Fibroblast of the aortic adventitia (primary cell): ENCODE measurements at regions not wholly inside any gene's neighbourhood (a gene's known extent, or its start where the extent isn't known, plus 50 kb on each side); places are given as distances from the start of the nearest gene placed in this dataset.
"Not testable (repeated sequence)": the region's sequence is repeated elsewhere in the genome, so short reads cannot be mapped to it uniquely, and the experiment has no call there.

Experiments used
- DNase-seq: peaks from one replicate; pipeline ENCODE4 v3.0.0-alpha.2; 2010; ENCODE audit warnings: low read depth
- H3K4me3 ChIP-seq: 2 replicates; pipeline ENCODE4 v1.5.1; 2011; ENCODE audit warnings: low read depth, mild to moderate bottlenecking, control low read depth, low read length, moderate library complexity
- TF ChIP-seq, protein P1 (sequence below): IDR thresholded peaks from 2 replicates; pipeline ENCODE4 v1.5.1; 2011; ENCODE audit warnings: mild to moderate bottlenecking, low read length, control low read depth, inconsistent platforms; ENCODE audit not compliant: insufficient read depth

DNA sequence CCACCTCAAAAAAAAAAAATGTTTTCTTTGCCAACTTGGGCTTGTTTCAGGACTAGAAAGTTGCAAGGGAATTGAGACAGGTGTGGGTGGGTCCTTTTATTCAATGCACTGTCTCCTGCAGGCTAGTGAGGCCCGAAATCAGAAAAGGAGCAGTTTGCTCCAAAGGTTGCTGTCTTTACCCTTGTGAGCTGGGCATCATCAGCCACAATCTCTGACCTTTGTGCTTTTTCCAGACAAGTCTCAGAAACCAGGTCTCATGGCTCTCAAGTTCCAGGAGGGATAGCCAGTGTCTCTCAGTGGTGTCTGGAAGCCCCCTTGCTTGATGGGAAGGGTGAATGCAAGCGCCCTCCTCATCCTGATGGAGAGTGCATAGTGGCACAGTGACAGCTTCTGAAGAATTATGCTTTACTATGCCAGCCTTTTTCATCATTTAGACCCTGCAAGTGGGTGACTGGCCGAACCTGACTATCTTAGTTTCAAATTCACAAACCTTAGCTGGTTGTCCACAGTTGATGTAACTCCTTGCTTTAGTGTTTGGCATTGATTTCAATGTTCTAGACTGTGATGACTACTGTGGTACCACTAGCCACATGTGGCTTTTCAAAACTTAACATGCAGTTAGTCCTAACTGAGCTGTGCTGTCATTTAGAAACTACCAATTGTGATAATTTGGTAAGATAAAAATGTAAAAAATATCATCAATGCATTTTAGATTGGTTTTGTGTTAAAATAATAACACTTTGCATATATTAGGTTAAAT is 468.6 kb downstream of the GADD45G start:
- no peak overlapping the region for H3K4me3 ChIP-seq
- DNase-seq = no peak
- TF ChIP-seq, protein P1, sequence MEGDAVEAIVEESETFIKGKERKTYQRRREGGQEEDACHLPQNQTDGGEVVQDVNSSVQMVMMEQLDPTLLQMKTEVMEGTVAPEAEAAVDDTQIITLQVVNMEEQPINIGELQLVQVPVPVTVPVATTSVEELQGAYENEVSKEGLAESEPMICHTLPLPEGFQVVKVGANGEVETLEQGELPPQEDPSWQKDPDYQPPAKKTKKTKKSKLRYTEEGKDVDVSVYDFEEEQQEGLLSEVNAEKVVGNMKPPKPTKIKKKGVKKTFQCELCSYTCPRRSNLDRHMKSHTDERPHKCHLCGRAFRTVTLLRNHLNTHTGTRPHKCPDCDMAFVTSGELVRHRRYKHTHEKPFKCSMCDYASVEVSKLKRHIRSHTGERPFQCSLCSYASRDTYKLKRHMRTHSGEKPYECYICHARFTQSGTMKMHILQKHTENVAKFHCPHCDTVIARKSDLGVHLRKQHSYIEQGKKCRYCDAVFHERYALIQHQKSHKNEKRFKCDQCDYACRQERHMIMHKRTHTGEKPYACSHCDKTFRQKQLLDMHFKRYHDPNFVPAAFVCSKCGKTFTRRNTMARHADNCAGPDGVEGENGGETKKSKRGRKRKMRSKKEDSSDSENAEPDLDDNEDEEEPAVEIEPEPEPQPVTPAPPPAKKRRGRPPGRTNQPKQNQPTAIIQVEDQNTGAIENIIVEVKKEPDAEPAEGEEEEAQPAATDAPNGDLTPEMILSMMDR = no peak

DNA sequence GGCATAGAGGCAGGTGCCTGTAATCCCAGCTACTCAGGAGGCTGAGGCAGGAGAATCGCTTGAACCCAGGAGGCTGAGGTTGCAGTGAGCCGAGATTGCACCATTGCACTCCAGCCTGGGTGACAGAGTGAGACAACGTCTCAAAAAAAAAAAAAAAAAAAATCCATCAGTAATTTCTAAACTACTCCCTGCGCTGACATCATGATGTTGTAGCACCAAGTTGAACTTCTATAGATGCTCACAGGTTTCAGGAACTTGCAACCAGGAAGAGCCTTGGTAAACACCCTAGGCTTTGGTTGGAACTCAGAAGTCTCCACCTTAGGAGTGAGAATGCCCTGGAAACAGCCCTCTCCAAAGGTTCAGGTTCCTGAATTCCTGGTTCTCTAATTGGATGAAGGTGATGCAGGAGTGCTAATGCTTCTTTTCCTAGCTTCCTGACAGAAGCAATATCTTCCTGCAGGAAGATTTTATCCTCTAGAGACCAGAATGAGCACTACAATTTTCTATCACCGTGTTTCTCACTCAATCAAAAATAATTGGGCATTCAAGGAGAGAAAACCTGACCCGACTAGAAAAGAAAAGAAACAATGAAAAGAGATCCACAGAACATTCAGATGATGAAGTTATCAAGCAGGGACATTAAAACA is 469.6 kb downstream of the GADD45G start:
- TF ChIP-seq, protein P1 = no peak
- no peak for DNase-seq
- no peak overlapping the region for H3K4me3 ChIP-seq

DNA sequence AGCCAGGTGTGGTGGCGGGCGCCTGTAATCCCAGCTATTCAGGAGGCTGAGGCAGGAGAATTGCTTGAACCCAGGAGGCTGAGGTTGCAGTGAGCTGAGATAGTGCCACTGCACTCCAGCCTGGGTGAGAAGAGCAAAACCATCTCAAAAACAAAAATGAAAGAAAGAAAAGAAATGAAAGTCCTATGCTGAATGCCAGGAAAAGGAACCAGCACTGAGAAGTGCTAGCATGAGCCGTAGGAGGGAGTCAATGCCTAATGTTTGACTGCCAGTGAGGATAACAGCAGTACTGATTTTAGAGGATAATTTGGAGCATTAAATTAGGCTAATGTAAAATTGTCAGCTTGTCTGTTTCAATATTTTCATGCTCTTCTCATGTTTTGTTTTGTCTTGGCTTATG is 472.8 kb downstream of the GADD45G start:
- not testable (repeated sequence) for H3K4me3 ChIP-seq, DNase-seq

DNA sequence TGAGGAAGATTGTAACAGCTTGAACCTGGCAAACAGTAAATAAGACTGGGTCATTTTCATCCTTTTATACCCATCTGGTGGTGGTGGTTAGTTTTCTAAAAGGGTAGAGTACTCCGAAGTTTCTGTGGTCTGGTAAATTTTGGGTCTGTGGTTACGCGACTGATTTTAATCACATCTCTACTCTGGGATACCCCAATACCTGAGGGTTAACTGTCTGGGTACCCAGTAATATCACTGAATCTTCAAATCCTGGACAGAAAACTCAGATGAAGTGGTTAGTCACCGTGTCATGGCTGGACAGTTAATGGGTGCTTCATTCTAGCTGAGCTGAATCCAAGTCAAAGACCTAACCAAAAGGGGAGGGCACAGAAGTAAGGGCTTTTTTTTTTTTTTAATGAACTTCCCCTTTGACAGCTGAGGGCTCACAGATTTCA is 474.2 kb downstream of the GADD45G start:
- H3K4me3 ChIP-seq = no peak overlapping the region
- TF ChIP-seq, protein P1 = no peak

DNA sequence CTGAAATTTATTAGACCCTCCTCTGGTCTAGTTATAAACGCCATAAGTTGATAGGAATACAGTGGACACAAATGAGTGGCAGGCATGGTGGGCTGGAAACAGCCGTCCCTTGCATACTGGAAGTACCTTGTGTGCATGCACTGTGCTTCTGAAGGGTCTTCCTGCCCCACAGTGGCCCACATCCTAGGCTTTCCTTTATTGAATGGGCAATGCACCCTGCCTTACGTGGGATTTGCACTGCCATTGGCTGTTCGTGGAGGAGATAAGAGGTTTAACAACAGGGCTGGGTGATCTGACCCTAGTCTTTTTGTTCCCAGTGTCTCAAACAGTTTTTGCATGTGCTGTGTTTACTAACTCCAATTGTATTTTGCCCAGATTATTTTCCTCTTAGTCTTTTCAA is 480.8 kb downstream of the GADD45G start:
- TF ChIP-seq, protein P1 = no peak
- DNase-seq = no peak
- H3K4me3 ChIP-seq = no peak overlapping the region

More for the DNA sequence above, 474.2 kb downstream of the GADD45G start:
- no peak for DNase-seq

DNA sequence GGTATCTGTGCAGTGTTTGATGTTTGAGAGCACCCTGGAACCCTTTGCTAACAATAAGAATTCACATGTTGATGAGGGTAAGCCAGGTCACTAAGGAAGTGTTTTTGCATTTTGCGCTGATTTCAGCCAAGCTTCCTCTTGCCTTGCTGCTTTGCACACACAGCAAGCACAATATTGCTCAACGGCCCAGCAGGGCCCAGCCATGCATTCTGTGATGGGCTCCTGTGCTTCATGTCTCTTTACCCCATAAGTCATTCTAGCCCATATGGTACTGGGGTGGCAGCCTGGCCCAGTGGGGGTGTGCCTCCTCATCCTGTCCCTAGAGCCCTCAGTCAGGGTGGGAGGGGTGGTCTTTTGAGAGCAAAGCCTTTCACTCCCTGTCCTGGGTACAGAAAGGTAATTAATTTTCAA is 481.3 kb downstream of the GADD45G start:
- H3K4me3 ChIP-seq = no peak overlapping the region
- TF ChIP-seq, protein P1 = no peak
- DNase-seq = no peak

DNA sequence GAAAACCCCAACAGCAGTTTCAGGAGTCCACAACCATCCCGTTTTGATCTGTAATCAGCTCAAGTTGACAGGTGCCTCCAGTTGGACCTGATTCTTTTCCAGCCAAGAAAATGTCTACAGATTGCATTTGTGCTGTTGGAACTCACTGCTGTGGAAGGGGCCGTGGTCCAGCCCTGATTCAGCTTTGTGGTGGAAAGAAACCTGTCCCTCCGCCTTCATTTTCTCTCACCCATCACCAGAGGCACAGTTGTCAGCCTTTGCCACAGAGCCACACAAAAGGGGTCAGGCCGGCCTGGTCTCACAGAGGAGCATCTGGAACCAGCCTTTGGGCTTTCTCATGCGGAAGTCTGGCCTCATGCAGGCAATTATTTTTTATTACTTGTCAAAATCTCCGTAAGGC is 483.6 kb downstream of the GADD45G start:
- no peak for DNase-seq
- TF ChIP-seq, protein P1 = no peak
- no peak overlapping the region for H3K4me3 ChIP-seq
